Right lobe of liver (tissue), 4 donors: ENCODE measurements at regions not wholly inside any gene's neighbourhood (a gene's known extent, or its start where the extent isn't known, plus 50 kb on each side); places are given as distances from the start of the nearest gene placed in this dataset.

ENCODE experiments used
- POLR2A ChIP-seq: fragments of 450-650 bp; IDR thresholded peaks from one replicate; pipeline ENCODE4 v1.6.1; 2017; ENCODE audit warnings: antibody characterized with exemption, mild to moderate bottlenecking
- TF ChIP-seq, protein P1 (sequence below), 4 donors: fragments of 200-600 bp in 3 of 4; fragments of 450-650 bp in 1 of 4; IDR thresholded peaks; one replicate each; pipeline versions ENCODE4 v1.5.1 to v1.8.0; 2016 to 2022; ENCODE audit warnings: antibody characterized with exemption in 4 of 4, mild to moderate bottlenecking in 2 of 4
- donor health status: DM: no; HTN: no; CAD: no.
- donor health status: DM: no; HTN: no; CAD: no.
- donor health status: DM: no; HTN: yes; CAD: no.

- TF ChIP-seq, protein P1, sequence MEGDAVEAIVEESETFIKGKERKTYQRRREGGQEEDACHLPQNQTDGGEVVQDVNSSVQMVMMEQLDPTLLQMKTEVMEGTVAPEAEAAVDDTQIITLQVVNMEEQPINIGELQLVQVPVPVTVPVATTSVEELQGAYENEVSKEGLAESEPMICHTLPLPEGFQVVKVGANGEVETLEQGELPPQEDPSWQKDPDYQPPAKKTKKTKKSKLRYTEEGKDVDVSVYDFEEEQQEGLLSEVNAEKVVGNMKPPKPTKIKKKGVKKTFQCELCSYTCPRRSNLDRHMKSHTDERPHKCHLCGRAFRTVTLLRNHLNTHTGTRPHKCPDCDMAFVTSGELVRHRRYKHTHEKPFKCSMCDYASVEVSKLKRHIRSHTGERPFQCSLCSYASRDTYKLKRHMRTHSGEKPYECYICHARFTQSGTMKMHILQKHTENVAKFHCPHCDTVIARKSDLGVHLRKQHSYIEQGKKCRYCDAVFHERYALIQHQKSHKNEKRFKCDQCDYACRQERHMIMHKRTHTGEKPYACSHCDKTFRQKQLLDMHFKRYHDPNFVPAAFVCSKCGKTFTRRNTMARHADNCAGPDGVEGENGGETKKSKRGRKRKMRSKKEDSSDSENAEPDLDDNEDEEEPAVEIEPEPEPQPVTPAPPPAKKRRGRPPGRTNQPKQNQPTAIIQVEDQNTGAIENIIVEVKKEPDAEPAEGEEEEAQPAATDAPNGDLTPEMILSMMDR (IDR thresholded peaks at IDR 0.05): no peak
- no peak for TF ChIP-seq POLR2A
Measured at GRCh38 chr4:159002950-159003349, 99.9 kb upstream of the RAPGEF2 start.
